Keratinocyte (primary cell): ENCODE measurements at regions not wholly inside any gene's neighbourhood (a gene's known extent, or its start where the extent isn't known, plus 50 kb on each side); places are given as distances from the start of the nearest gene placed in this dataset.

ENCODE experiments used
- DNase-seq: peaks from one replicate; pipeline ENCODE4 v3.0.0-alpha.2; 2011; ENCODE audit warnings: low read depth, missing footprints, low spot score
- FAIRE-seq: peaks from 2 replicates; lab custom pipeline; 2011; peaks lifted over from hg19 to GRCh38; lab: Jason Lieb, UNC
- H2AFZ ChIP-seq: 2 replicates; pipeline ENCODE4 v1.6.0; 2012; ENCODE audit warnings: low read length, control low read depth, inconsistent platforms; ENCODE audit not compliant: control insufficient read depth
- H3K27ac ChIP-seq: 2 replicates; pipeline ENCODE4 v1.5.1; 2011; ENCODE audit warnings: low read length; ENCODE audit not compliant: control insufficient read depth, insufficient read depth
- H3K27me3 ChIP-seq: 3 replicates; pipeline ENCODE4 v1.6.0; 2011; ENCODE audit warnings: low read length; ENCODE audit not compliant: control insufficient read depth, insufficient read depth; ENCODE audit errors: extremely low read depth
- H3K36me3 ChIP-seq, 2 experiments: 2 replicates in 1 of 2; 3 replicates in 1 of 2; pipeline ENCODE4 v1.5.1; 2011; ENCODE audit warnings: low read length in 2 of 2, mild to moderate bottlenecking in 1 of 2; ENCODE audit not compliant: control insufficient read depth in 2 of 2, insufficient read depth in 2 of 2; ENCODE audit errors: extremely low read depth in 1 of 2
- H3K4me1 ChIP-seq: 3 replicates; pipeline ENCODE4 v1.5.1; 2011; ENCODE audit warnings: low read length; ENCODE audit not compliant: control insufficient read depth, insufficient read depth; ENCODE audit errors: extremely low read depth
- H3K4me2 ChIP-seq: 3 replicates; pipeline ENCODE4 v1.6.0; 2011; ENCODE audit warnings: low read depth, low read length; ENCODE audit not compliant: control insufficient read depth, insufficient read depth; ENCODE audit errors: extremely low read depth
- H3K4me3 ChIP-seq, 3 experiments: fragments of 200-600 bp in 1 of 3; sonication (generic) in 1 of 3; 2 replicates in 2 of 3; 3 replicates in 1 of 3; pipeline ENCODE4 v1.5.1; 2011 to 2016; ENCODE audit warnings: low read length in 3 of 3, mild to moderate bottlenecking in 3 of 3, control low read depth in 2 of 3, inconsistent platforms in 1 of 3, low read depth in 1 of 3, mixed read lengths in 1 of 3, mixed run types in 1 of 3, moderate library complexity in 1 of 3; ENCODE audit not compliant: control insufficient read depth in 2 of 3, insufficient read depth in 2 of 3; ENCODE audit errors: extremely low read depth in 1 of 3
- H3K79me2 ChIP-seq: 2 replicates; pipeline ENCODE4 v1.6.0; 2012; ENCODE audit warnings: low read length; ENCODE audit not compliant: control insufficient read depth, insufficient read depth
- H3K9ac ChIP-seq: 3 replicates; pipeline ENCODE4 v1.6.0; 2011; ENCODE audit warnings: low read length; ENCODE audit not compliant: control insufficient read depth, insufficient read depth; ENCODE audit errors: extremely low read depth
- H3K9me1 ChIP-seq: 3 replicates; pipeline ENCODE4 v1.6.0; 2011; ENCODE audit warnings: low read length; ENCODE audit not compliant: control insufficient read depth, insufficient read depth; ENCODE audit errors: extremely low read depth
- H3K9me3 ChIP-seq: 2 replicates; pipeline ENCODE4 v1.5.1; 2012; ENCODE audit warnings: low read depth, low read length; ENCODE audit not compliant: control insufficient read depth
- H4K20me1 ChIP-seq: 3 replicates; pipeline ENCODE4 v1.6.0; 2011; ENCODE audit warnings: low read length; ENCODE audit not compliant: control insufficient read depth, insufficient read depth; ENCODE audit errors: extremely low read depth
- EZH2 ChIP-seq: IDR thresholded peaks from one replicate; pipeline ENCODE4 v1.6.1; 2012; ENCODE audit warnings: inconsistent platforms, mild to moderate bottlenecking, low read length, moderate library complexity
- dilution Hi-C: fragments of 300-500 bp; cut with MboI; formaldehyde crosslinking; loops from one replicate; pipeline ENCODE4 v1.7.0; 2020; ENCODE audit warnings: low sequenced_read_pairs; ENCODE audit not compliant: extremely low pct_ligation_motif_present
- TF ChIP-seq, protein P1 (sequence below), 3 experiments: IDR thresholded peaks in 1 of 3; conservative IDR thresholded peaks in 1 of 3; optimal IDR thresholded peaks in 1 of 3; 2 replicates in 2 of 3; 3 replicates in 1 of 3; pipeline versions ENCODE3 to v1.5.1; 2011; ENCODE audit warnings: low read length in 3 of 3, mild to moderate bottlenecking in 3 of 3, moderate library complexity in 2 of 3, control low read depth in 1 of 3, inconsistent platforms in 1 of 3; ENCODE audit not compliant: insufficient read depth in 2 of 3; ENCODE audit errors: extremely low read depth in 1 of 3

DNA sequence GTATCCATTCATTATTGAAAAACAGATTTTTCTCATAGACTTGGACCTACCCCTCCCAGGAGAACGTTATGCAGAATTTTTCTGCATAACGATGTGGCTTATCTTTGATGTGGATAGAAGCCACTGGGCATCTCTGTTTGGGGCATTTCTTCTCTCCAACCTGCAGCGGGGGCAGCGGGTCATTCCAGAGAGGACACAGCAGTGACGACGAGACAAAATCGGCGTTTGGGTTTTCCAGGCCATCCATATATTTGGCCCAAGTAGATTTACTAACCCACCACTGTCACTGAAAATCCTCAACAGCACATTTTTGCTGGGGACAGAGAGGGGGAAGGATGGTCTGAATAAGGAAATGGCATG, 299.3 kb upstream of the PITRM1 start:
- peak overlapping the region; percentile 86 for H3K4me2 ChIP-seq
- H3K4me3 ChIP-seq, result no peak overlapping the region
- peak overlapping the region; percentile 88 for H2AFZ ChIP-seq
- H3K9me1 ChIP-seq, result no peaks in the 10 kb centered on the region
- TF ChIP-seq EZH2, result no peak
- TF ChIP-seq, protein P1, sequence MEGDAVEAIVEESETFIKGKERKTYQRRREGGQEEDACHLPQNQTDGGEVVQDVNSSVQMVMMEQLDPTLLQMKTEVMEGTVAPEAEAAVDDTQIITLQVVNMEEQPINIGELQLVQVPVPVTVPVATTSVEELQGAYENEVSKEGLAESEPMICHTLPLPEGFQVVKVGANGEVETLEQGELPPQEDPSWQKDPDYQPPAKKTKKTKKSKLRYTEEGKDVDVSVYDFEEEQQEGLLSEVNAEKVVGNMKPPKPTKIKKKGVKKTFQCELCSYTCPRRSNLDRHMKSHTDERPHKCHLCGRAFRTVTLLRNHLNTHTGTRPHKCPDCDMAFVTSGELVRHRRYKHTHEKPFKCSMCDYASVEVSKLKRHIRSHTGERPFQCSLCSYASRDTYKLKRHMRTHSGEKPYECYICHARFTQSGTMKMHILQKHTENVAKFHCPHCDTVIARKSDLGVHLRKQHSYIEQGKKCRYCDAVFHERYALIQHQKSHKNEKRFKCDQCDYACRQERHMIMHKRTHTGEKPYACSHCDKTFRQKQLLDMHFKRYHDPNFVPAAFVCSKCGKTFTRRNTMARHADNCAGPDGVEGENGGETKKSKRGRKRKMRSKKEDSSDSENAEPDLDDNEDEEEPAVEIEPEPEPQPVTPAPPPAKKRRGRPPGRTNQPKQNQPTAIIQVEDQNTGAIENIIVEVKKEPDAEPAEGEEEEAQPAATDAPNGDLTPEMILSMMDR (optimal IDR thresholded peaks at IDR 0.05 in 1 of 3, IDR thresholded peaks at IDR 0.05 in 1 of 3, conservative IDR thresholded peaks at IDR 0.05 in 1 of 3; ENCODE audit: extremely low read depth in 1 of 3, insufficient read depth in 2 of 3, low read length in 3 of 3), result no peak
- H3K79me2 ChIP-seq, result no peaks in the 10 kb centered on the region
- H4K20me1 ChIP-seq, result no peaks in the 10 kb centered on the region
- peak overlapping the region; percentile 68 for H3K9ac ChIP-seq
- DNase-seq (no peak), FAIRE-seq (no peak)
- no peaks in the 10 kb centered on the region for H3K9me3 ChIP-seq
- dilution Hi-C loops, result no loop called here
- peaks cover 40% of the 10 kb centered on the region for H3K4me1 ChIP-seq
- no peaks in the 10 kb centered on the region for H3K27me3 ChIP-seq
- H3K27ac ChIP-seq, result peak overlapping the region; percentile 72
- H3K36me3 ChIP-seq, result no peaks in the 10 kb centered on the region

DNA sequence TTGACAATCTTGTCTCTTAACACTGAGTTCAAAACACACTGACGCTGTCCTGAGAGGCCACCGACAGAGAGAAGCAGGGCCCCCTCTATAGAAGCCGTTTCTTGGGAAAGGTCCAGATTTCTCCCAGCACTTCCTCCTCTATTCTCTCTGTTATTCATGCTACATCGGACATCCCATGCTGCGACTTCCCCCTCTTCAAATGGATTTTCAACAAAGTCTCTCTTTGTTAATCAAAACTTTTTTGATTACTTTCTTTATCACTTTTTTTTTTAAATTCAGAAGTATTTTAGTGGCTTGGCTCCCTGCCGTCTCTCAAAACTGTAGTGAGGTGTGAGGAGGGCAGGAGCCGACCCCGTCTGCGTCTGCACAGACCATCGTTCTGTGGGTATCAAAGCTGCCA, 298.9 kb upstream of the PITRM1 start:
- no peaks in the 10 kb centered on the region for H3K27me3 ChIP-seq
- peaks cover 43% of the 10 kb centered on the region for H3K4me1 ChIP-seq
- DNase-seq (no peak), FAIRE-seq (no peak)
- dilution Hi-C loops, result no loop called here
- H3K4me2 ChIP-seq, result no peak overlapping the region
- H3K9me3 ChIP-seq, result no peaks in the 10 kb centered on the region
- H4K20me1 ChIP-seq, result no peaks in the 10 kb centered on the region
- no peaks in the 10 kb centered on the region for H3K9me1 ChIP-seq
- H3K4me3 ChIP-seq, result no peak overlapping the region
- no peak overlapping the region for H3K27ac ChIP-seq
- no peak overlapping the region for H3K9ac ChIP-seq
- TF ChIP-seq, protein P1 (optimal IDR thresholded peaks at IDR 0.05 in 1 of 3, IDR thresholded peaks at IDR 0.05 in 1 of 3, conservative IDR thresholded peaks at IDR 0.05 in 1 of 3; ENCODE audit: extremely low read depth in 1 of 3, insufficient read depth in 2 of 3, low read length in 3 of 3), result no peak
- no peak for TF ChIP-seq EZH2
- H2AFZ ChIP-seq, result no peak overlapping the region
- no peaks in the 10 kb centered on the region for H3K36me3 ChIP-seq
- H3K79me2 ChIP-seq, result no peaks in the 10 kb centered on the region
